ENCODE measurements at regions not wholly inside any gene's neighbourhood (a gene's known extent, or its start where the extent isn't known, plus 50 kb on each side); places are given as distances from the start of the nearest gene placed in this dataset.

DNA sequence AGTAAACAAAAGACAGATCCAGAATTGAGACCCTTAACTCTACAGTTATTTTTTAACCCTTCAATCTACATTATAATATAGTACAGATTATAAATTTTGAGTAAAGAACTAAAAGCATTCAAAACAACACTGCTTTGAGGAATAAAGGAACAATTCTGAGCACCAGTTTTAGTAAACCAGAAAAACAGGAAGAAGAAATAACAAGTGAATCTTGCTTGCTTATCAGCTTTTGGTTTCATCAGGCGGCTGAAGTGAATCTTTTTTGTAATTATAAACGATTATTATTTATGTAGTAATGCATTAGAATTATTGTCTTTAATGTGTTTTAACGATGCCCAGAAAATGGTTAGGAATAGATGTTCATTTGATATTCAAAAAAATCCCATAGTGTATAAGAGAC lies 305.4 kb downstream of the ARAP2 start:
- no peak for TF ChIP-seq ZNF274 (IDR thresholded peaks at IDR 0.05; ENCODE audit: low read depth, low read length)
- TF ChIP-seq SUZ12 (IDR thresholded peaks at IDR 0.05; ENCODE audit: extremely low read depth, insufficient read depth, insufficient read length): no peak
- no peak for TF ChIP-seq YY1 (IDR thresholded peaks at IDR 0.05; ENCODE audit: insufficient read depth, insufficient read length)

Measured in NT2/D1 (cell line).